ENCODE measurements at regions not wholly inside any gene's neighbourhood (a gene's known extent, or its start where the extent isn't known, plus 50 kb on each side); places are given as distances from the start of the nearest gene placed in this dataset.

DNA sequence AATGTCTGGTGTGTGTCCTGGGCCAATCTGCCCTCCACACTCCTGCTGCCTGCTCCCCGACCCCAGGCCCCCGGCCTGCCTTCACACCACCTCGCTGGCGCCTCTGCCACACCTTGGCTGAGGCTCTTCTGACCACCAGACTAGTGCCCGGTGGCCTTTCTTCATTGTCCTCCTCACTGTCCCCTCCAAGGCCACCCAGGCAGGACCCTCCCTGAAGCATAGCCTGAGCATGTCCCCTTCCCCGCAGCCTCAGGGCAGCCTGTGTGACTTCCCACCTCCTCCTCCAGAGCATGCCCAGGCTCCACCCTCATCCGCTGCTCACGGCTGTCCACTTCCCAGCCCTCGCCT lies 154.6 kb downstream of the OLFM1 start:
- DNase-seq: no peak

- DNase-seq: no peak
Observed at GRCh38 chr9:135242406-135242805, 154.9 kb downstream of the OLFM1 start.

- no peak for DNase-seq
Observed at GRCh38 chr9:135243201-135244190, 156.0 kb downstream of the OLFM1 start.

GRCh38 chr9:135244271-135245221 lies 157.1 kb downstream of the OLFM1 start:
- DNase-seq: no peak

- no peak for DNase-seq
Observed at GRCh38 chr9:135245482-135246247, 158.2 kb downstream of the OLFM1 start.

DNA sequence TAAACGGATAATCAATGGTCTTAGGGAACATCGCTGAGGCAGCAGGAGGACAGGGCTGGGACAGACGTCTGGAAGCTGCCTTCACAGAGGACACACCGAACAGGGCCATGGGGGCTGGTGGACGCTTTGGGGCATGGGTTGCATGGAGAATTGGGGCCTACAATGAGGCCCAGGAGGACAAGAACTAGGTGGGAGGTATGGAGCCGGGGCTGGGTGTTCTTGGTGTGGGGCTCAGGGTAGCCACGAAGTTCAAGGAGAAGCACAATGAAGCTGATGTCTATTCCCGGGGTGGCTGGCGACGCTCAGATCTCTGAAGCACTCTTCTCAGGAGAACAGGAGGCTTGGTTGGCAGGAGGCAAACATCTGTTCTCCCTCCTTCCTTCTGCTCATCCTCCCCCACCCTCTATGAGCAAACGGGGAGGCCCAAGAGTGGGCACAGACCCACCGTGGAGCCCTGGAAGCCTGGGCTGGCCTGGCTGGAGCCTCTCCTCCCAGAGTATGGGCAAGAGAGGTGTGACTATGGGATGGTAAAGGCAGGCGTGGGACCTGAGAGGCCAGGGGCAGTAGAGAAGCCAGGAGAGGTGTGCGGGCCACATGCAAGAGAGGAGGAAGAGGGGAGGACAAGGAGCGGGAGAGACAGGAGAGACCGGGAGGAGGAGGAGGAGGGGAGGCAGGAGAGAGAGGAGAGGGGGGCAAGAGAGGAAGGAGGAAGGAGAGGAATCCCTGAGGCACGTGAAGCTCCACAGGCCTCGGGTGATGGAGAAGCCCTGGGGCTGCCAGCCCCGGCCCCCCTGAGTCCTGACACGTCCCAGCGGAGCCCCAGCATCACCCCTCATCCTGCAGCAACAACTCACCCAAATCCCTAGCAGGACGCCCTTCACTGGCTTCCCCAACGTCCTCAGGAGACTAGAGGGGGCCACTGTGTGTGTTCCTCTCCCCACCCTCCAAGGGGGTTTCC lies 159.1 kb downstream of the OLFM1 start:
- DNase-seq: no peak

- DNase-seq: no peak
Observed at GRCh38 chr9:135247227-135247930, 159.9 kb downstream of the OLFM1 start.

GRCh38 chr9:135248111-135248510 lies 160.6 kb downstream of the OLFM1 start:
- DNase-seq: no peak

DNA sequence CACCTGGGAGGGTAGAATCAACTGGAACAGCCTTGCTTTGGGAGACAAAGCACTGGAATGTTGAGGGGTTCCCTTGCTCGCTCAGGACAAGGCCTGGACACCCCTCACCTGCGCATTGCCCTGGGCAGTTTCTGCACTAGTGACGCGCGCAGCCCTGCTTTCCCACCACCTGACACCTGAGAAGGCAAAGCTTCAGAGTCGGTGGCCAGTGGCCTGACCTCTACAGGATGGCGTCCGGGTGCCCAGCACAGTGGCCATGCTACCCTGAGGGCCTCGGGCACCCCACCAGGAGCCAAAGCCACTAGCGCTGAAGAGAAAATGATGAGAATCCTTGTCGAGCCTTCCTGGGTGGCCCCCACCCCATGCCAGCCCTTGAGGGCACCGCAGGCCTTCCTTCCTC lies 161.3 kb downstream of the OLFM1 start:
- no peak for DNase-seq

GRCh38 chr9:135249191-135249590 lies 161.7 kb downstream of the OLFM1 start:
- DNase-seq: no peak

- DNase-seq: no peak
Observed at GRCh38 chr9:135249711-135250110, 162.2 kb downstream of the OLFM1 start.

GRCh38 chr9:135251331-135251761 lies 163.9 kb downstream of the OLFM1 start:
- no peak for DNase-seq

GRCh38 chr9:135251996-135252760 lies 164.7 kb downstream of the OLFM1 start:
- no peak for DNase-seq

- no peak for DNase-seq
Observed at GRCh38 chr9:135252980-135253304, 165.5 kb downstream of the OLFM1 start.

DNA sequence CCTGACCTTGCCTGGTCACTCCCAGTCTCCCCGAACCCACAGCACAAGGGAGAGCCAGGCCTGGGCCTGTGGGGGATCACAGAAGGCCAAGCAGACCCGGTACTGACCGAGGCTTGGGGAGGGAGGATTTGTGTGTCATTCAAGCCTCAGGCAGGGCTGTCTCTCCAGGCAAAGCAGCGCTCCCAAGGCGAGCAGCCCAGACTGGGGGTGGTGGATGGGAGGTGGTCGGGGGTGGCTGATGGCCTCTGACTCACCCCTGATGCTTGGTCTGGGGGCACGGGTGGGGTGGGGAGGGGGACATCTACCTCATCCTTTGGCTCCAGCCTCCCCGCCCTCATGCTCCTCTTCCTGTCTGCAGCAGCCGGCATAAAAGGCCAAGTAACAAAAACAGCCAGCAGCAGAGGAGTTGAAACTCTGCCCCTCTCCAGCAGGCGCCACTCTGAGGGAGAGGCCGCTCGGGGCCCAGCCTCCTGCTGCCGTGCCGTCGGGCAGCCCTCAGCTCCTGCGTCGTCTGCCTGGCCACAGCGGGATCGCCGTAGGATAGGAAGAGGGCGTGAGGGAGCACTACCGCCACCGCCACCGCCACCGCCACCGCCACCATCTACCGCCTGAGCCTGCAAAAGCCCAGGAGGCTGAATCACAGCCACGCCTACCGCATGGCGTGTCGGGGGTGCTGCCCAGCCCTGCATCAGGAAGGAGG lies 166.0 kb downstream of the OLFM1 start:
- DNase-seq: no peak

- no peak for DNase-seq
Observed at GRCh38 chr9:135254176-135255032, 166.9 kb downstream of the OLFM1 start.

- no peak for DNase-seq
Observed at GRCh38 chr9:135255033-135255840, 167.8 kb downstream of the OLFM1 start.

Measured in activated CD4-positive, alpha-beta T cell treated with anti-CD3 and anti-CD28 coated beads, Interleukin-2, Interleukin-6, amounts not matched to agents 100 ng/mL and 50 ng/mL, durations not matched to agents 16 hours and 8 hours (primary cell).